GM23338 (cell line): ENCODE measurements at regions not wholly inside any gene's neighbourhood (a gene's known extent, or its start where the extent isn't known, plus 50 kb on each side); places are given as distances from the start of the nearest gene placed in this dataset.

Experiments used
- EZH2 ChIP-seq: fragments of 200-600 bp; sonication (generic); IDR thresholded peaks from one replicate; pipeline ENCODE4 v1.8.0; 2017; ENCODE audit warnings: antibody characterized with exemption, mild to moderate bottlenecking, low read depth; ENCODE audit not compliant: unreplicated experiment
- JUNB ChIP-seq: IDR thresholded peaks from one replicate; pipeline ENCODE4 v1.6.1; 2016; ENCODE audit warnings: antibody characterized with exemption; ENCODE audit not compliant: unreplicated experiment
- TF ChIP-seq, protein P1 (sequence below), 2 experiments: fragments of 200-600 bp in 1 of 2; sonication (generic) in 1 of 2; conservative IDR thresholded peaks; 2 replicates each; pipeline versions ENCODE4 v1.5.1 to v1.6.1; 2016 to 2017; ENCODE audit warnings: antibody characterized with exemption in 2 of 2, low read depth in 2 of 2, mild to moderate bottlenecking in 2 of 2, moderate library complexity in 1 of 2

DNA sequence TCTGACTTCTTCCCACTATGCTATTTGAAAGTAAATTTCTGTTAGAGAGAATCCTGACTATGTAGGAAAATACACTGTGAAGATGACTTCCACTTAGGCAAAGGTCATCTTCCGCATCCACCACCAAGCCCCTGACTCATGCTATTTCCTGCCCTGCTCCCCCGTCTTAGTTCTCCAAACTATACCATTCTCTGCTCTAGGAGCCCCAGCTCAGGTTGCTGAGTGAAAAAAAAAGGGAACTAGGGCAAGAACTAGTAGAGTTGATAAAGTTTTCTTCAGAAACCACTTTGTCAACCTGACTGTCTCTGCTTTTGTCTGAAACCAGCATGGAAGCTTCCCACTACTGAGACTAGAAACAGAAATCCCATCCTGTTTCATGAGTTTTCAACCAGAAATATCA is 96.9 kb downstream of the EVX1 start:
- TF ChIP-seq, protein P1, sequence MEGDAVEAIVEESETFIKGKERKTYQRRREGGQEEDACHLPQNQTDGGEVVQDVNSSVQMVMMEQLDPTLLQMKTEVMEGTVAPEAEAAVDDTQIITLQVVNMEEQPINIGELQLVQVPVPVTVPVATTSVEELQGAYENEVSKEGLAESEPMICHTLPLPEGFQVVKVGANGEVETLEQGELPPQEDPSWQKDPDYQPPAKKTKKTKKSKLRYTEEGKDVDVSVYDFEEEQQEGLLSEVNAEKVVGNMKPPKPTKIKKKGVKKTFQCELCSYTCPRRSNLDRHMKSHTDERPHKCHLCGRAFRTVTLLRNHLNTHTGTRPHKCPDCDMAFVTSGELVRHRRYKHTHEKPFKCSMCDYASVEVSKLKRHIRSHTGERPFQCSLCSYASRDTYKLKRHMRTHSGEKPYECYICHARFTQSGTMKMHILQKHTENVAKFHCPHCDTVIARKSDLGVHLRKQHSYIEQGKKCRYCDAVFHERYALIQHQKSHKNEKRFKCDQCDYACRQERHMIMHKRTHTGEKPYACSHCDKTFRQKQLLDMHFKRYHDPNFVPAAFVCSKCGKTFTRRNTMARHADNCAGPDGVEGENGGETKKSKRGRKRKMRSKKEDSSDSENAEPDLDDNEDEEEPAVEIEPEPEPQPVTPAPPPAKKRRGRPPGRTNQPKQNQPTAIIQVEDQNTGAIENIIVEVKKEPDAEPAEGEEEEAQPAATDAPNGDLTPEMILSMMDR (conservative IDR thresholded peaks at IDR 0.05; ENCODE audit: low read depth in 2 of 2): no peak
- no peak for TF ChIP-seq EZH2
- no peak for TF ChIP-seq JUNB
